ENCODE measurements at regions not wholly inside any gene's neighbourhood (a gene's known extent, or its start where the extent isn't known, plus 50 kb on each side); places are given as distances from the start of the nearest gene placed in this dataset.

DNA sequence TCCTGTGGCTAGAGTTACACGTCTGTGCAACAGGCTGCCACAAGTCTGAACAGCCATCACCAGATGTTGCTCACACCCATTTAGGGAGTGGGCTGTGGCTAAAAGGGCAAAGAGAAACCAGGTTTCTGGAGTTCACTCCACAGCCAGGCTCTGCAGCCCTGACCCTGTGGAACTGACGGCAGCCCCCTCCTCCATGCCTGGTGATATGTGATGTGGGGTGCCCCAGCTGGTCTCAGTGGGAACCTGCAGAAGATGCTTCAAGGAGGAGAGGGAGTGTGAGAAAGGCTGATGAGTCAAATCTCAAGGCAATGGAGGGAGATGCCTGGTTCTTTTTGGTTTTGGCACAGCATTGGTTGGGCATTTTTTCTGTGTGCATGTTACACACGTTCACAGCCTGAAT is 130.6 kb downstream of the TPRA1 start:
- dilution Hi-C loops (cut with MboI; ENCODE audit: extremely low pct_ligation_motif_present, low sequenced_read_pairs): no loop called here
- BruUV-seq (replicated peaks): no TSS peak

More for the DNA sequence above, 130.6 kb downstream of the TPRA1 start:
- Histone ChIP-seq H3K9ac (replicated peaks; ENCODE audit: extremely low read depth, insufficient read depth, low read length) (no peak overlapping the region), H3K27me3 (ENCODE audit: control insufficient read depth in 2 of 2, insufficient read depth in 2 of 2, low read length in 2 of 2) (peaks cover 4 to 21% of the 10 kb centered on the region in 2 experiments), H3K4me3 (replicated peaks in 1 of 3; ENCODE audit: insufficient read depth in 1 of 3, low read depth in 1 of 3, low read length in 3 of 3) (no peak overlapping the region), H3K9me1 (replicated peaks; ENCODE audit: control insufficient read depth, extremely low read depth, insufficient read depth, low read length) (no peaks in the 10 kb centered on the region), H2AFZ (ENCODE audit: low read depth, low read length) (no peak overlapping the region), H3K9me3 (replicated peaks; ENCODE audit: control insufficient read depth, insufficient read depth, low read length) (no peaks in the 10 kb centered on the region), H3K4me1 (ENCODE audit: control insufficient read depth, extremely low read depth, insufficient read depth, low read length) (peaks cover 13% of the 10 kb centered on the region), H4K20me1 (replicated peaks; ENCODE audit: control insufficient read depth, extremely low read depth, insufficient read depth, low read length) (no peaks in the 10 kb centered on the region), H3K4me2 (ENCODE audit: insufficient read depth, low read length) (no peak overlapping the region), H3K36me3 (ENCODE audit: control insufficient read depth in 2 of 2, extremely low read depth in 1 of 2, insufficient read depth in 2 of 2, low read length in 2 of 2) (no peaks in the 10 kb centered on the region), H3K79me2 (ENCODE audit: control insufficient read depth, insufficient read depth, low read length) (no peaks in the 10 kb centered on the region), H3K27ac (ENCODE audit: insufficient read depth, low read depth, low read length) (no peak overlapping the region)
- ChIA-PET POLR2A (no interaction called here), CTCF (no interaction called here)
- DNase-seq (ENCODE audit: low read depth, low spot score) (no peak), FAIRE-seq (no peak)
- intact Hi-C loops (cut with micrococcal nuclease): loop anchor here (5.0 kb wide), 2 partner anchors 458 to 533 kb away; no protein-coding TSS in a partner anchor
- TF ChIP-seq MYC (IDR thresholded peaks at IDR 0.05; ENCODE audit: low read depth, low read length) (no peak), POLR2AphosphoS5 (IDR thresholded peaks at IDR 0.05; ENCODE audit: insufficient read depth, low read depth, low read length) (no peak), FOS (IDR thresholded peaks at IDR 0.05; ENCODE audit: borderline replicate concordance, insufficient read depth, low read length) (no peak), JUN (IDR thresholded peaks at IDR 0.05; ENCODE audit: borderline replicate concordance, insufficient read depth, insufficient read length, low read depth) (no peak), GATA2 (IDR thresholded peaks at IDR 0.05; ENCODE audit: insufficient read depth, insufficient read length, low read depth, low read length) (no peak), POLR2A (IDR thresholded peaks at IDR 0.05; ENCODE audit: low read depth, low read length) (no peak), EZH2 (IDR thresholded peaks at IDR 0.05; ENCODE audit: borderline replicate concordance, low read depth, low read length, severe bottlenecking) (no peak)
- TF ChIP-seq, protein P1, sequence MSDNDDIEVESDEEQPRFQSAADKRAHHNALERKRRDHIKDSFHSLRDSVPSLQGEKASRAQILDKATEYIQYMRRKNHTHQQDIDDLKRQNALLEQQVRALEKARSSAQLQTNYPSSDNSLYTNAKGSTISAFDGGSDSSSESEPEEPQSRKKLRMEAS (IDR thresholded peaks at IDR 0.05; ENCODE audit: insufficient read depth, insufficient read length): no peak
- TF ChIP-seq, protein P2, sequence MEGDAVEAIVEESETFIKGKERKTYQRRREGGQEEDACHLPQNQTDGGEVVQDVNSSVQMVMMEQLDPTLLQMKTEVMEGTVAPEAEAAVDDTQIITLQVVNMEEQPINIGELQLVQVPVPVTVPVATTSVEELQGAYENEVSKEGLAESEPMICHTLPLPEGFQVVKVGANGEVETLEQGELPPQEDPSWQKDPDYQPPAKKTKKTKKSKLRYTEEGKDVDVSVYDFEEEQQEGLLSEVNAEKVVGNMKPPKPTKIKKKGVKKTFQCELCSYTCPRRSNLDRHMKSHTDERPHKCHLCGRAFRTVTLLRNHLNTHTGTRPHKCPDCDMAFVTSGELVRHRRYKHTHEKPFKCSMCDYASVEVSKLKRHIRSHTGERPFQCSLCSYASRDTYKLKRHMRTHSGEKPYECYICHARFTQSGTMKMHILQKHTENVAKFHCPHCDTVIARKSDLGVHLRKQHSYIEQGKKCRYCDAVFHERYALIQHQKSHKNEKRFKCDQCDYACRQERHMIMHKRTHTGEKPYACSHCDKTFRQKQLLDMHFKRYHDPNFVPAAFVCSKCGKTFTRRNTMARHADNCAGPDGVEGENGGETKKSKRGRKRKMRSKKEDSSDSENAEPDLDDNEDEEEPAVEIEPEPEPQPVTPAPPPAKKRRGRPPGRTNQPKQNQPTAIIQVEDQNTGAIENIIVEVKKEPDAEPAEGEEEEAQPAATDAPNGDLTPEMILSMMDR (IDR thresholded peaks at IDR 0.05; ENCODE audit: extremely low read depth in 1 of 2, insufficient read depth in 1 of 2, low read depth in 1 of 2, low read length in 2 of 2): no peak

Measured in endothelial cell of umbilical vein (primary cell).